ENCODE measurements at regions not wholly inside any gene's neighbourhood (a gene's known extent, or its start where the extent isn't known, plus 50 kb on each side); places are given as distances from the start of the nearest gene placed in this dataset.

GRCh38 chr3:6739288-6739687, 121.6 kb upstream of the GRM7 start:
- no peak for TF ChIP-seq CTCF (IDR thresholded peaks at IDR 0.05; ENCODE audit: insufficient read depth, low read depth, low read length)
- H3K4me3 ChIP-seq (ENCODE audit: low read depth, low read length): no peak overlapping the region
- H3K36me3 ChIP-seq (ENCODE audit: control insufficient read depth, insufficient read depth, low read length): no peaks in the 10 kb centered on the region
- CTCF ChIA-PET: no interaction called here
- no peaks in the 10 kb centered on the region for H3K27me3 ChIP-seq (ENCODE audit: control insufficient read depth, insufficient read depth, low read length)
- POLR2A ChIA-PET: no interaction called here
- no peak for DNase-seq (ENCODE audit: low read depth)

DNA sequence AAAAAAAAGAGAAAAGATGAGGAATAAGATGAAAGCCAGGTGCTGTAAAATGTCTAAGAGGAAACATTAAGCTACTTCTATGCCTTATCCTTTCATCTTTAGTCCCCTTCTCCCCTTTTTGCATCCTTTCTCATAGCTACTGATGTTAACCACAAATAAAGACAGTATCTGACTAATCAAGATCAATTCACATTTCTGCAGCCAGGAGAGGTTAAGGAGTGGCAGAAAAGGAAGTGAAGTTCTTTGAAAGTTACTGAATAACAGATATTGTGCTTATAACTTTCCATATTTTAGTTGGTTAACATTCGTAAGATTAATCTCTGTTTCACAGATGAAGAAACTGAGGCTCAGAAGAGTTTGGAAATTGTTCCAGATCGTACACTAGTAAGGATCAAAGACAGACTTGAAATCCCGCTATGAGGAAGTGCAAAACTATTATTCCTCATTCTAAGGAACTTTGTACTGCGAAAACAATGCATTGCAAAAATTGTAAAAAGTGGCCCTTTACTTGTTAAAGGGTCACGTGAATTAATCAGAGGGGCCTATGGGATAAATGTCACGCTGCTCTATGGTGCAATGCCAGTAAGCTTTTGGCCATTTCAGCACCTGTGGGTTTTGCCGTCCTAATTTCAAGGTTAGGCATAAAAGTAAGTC, 117.7 kb upstream of the GRM7 start:
- no peak overlapping the region for H3K4me3 ChIP-seq (ENCODE audit: low read depth, low read length)
- no peak for DNase-seq (ENCODE audit: low read depth)
- no peaks in the 10 kb centered on the region for H3K27me3 ChIP-seq (ENCODE audit: control insufficient read depth, insufficient read depth, low read length)
- H3K36me3 ChIP-seq (ENCODE audit: control insufficient read depth, insufficient read depth, low read length): no peaks in the 10 kb centered on the region
- CTCF ChIA-PET: no interaction called here
- POLR2A ChIA-PET: no interaction called here
- TF ChIP-seq CTCF (IDR thresholded peaks at IDR 0.05; ENCODE audit: insufficient read depth, low read depth, low read length): no peak

DNA sequence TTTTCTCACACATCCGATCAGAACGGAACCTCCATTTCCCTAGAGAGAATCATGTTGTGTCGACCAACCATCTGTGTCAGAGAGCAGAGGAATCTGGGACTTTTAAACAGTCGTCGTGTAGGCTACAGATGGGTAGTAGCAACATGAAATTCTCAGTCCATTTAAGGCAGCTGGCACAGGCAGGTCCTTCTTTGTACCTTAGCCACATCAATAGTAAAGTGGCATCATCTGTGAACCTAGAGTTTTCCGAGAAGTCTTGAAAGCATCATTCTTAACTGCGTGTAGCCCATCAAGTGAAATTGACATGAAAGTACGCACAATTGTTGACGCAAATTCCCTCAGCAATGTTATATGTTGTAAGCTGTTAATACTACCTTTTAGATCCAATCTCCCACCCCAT, 114.5 kb upstream of the GRM7 start:
- TF ChIP-seq CTCF (IDR thresholded peaks at IDR 0.05; ENCODE audit: insufficient read depth, low read depth, low read length): no peak
- Histone ChIP-seq H3K4me3 (ENCODE audit: low read depth, low read length) (no peak overlapping the region), H3K27me3 (ENCODE audit: control insufficient read depth, insufficient read depth, low read length) (no peaks in the 10 kb centered on the region), H3K36me3 (ENCODE audit: control insufficient read depth, insufficient read depth, low read length) (no peaks in the 10 kb centered on the region)
- CTCF ChIA-PET: no interaction called here
- no peak for DNase-seq (ENCODE audit: low read depth)
- POLR2A ChIA-PET: no interaction called here

DNA sequence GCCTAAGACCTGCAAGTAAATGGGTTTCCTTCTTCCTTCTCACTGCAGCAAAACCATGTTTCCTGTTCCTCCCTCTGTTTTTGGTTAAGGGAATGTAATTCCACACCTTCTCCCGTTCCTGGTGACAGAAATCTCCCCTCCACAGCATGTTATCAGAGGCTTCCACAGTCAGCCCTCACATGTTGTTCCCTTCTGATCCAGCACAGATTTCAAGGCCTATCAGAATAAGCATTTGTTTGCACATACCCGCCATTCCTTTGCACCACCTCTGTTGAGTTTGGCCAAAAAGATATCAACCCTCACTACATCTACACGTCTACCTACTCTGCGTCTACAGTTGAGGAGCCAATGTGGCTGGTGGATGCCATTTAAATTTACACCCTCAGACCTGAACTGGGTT, 113.9 kb upstream of the GRM7 start:
- no peak overlapping the region for H3K4me3 ChIP-seq (ENCODE audit: low read depth, low read length)
- CTCF ChIA-PET: no interaction called here
- no peak for DNase-seq (ENCODE audit: low read depth)
- POLR2A ChIA-PET: no interaction called here
- H3K27me3 ChIP-seq (ENCODE audit: control insufficient read depth, insufficient read depth, low read length): no peaks in the 10 kb centered on the region
- H3K36me3 ChIP-seq (ENCODE audit: control insufficient read depth, insufficient read depth, low read length): no peaks in the 10 kb centered on the region
- no peak for TF ChIP-seq CTCF (IDR thresholded peaks at IDR 0.05; ENCODE audit: insufficient read depth, low read depth, low read length)

- no peak for TF ChIP-seq CTCF (IDR thresholded peaks at IDR 0.05; ENCODE audit: insufficient read depth, low read depth, low read length)
- no peaks in the 10 kb centered on the region for H3K27me3 ChIP-seq (ENCODE audit: control insufficient read depth, insufficient read depth, low read length)
- H3K4me3 ChIP-seq (ENCODE audit: low read depth, low read length): no peak overlapping the region
- no peaks in the 10 kb centered on the region for H3K36me3 ChIP-seq (ENCODE audit: control insufficient read depth, insufficient read depth, low read length)
- POLR2A ChIA-PET: no interaction called here
- CTCF ChIA-PET: no interaction called here
- no peak for DNase-seq (ENCODE audit: low read depth)
Measured at GRCh38 chr3:6750782-6751181, 110.1 kb upstream of the GRM7 start.

Data from BJ (cell line).